CD4-positive, alpha-beta T cell (primary cell): ENCODE measurements at regions not wholly inside any gene's neighbourhood (a gene's known extent, or its start where the extent isn't known, plus 50 kb on each side); places are given as distances from the start of the nearest gene placed in this dataset.

Experiments
- ATAC-seq: fragments of 200-7000 bp; cut with Tn5 transposase; one replicate; pipeline ENCODE4 v1.10.0; 2022; ENCODE audit warnings: mild to moderate bottlenecking; ENCODE audit not compliant: poor library complexity
- CTCF ChIA-PET: fragments of 350-600 bp; sonication (Branson Sonifier 250); formaldehyde crosslinking; loops from one replicate; lab custom pipeline; 2021; ENCODE audit warnings: antibody characterized with exemption, inconsistent platforms; lab: Charles Lee
- POLR2A ChIA-PET: fragments of 350-600 bp; sonication (Branson Sonifier 250); formaldehyde crosslinking; loops from one replicate; lab custom pipeline; 2021; ENCODE audit warnings: antibody characterized with exemption, inconsistent platforms; lab: Charles Lee
- DNase-seq, 14 experiments: peaks; one replicate each; pipeline ENCODE4 v3.0.0-alpha.2; 2013 to 2020; ENCODE audit warnings: mixed read lengths in 2 of 14
- H3K27ac ChIP-seq, 2 donors: one replicate each; pipeline versions ENCODE4 v1.5.1 to v1.7.0; 2013; ENCODE audit warnings: low read length in 2 of 2, low read depth in 1 of 2, mild to moderate bottlenecking in 1 of 2
- H3K27me3 ChIP-seq, 2 experiments: 1 replicate in 1 of 2; 2 replicates in 1 of 2; pipeline versions ENCODE4 v1.6.1 to v1.7.0; 2013; ENCODE audit warnings: low read length in 2 of 2, control low read depth in 1 of 2, mild to moderate bottlenecking in 1 of 2, moderate library complexity in 1 of 2; ENCODE audit not compliant: insufficient read depth in 2 of 2, control insufficient read depth in 1 of 2
- H3K36me3 ChIP-seq: one replicate; pipeline ENCODE4 v1.6.1; 2013; ENCODE audit warnings: low read length, control low read depth; ENCODE audit not compliant: insufficient read depth
- H3K4me1 ChIP-seq: one replicate; pipeline ENCODE4 v1.6.1; 2013; ENCODE audit warnings: low read length, control low read depth; ENCODE audit not compliant: insufficient read depth
- H3K4me3 ChIP-seq: one replicate; pipeline ENCODE4 v1.5.1; 2013; ENCODE audit warnings: mild to moderate bottlenecking, low read length, moderate library complexity
- H3K9me3 ChIP-seq, 2 experiments: 1 replicate in 1 of 2; 2 replicates in 1 of 2; pipeline versions ENCODE4 v1.6.1 to v1.7.0; 2013; ENCODE audit warnings: low read length in 2 of 2, mild to moderate bottlenecking in 2 of 2, control low read depth in 1 of 2, moderate library complexity in 1 of 2; ENCODE audit not compliant: control insufficient read depth in 1 of 2, insufficient read depth in 1 of 2
- H3K27ac Mint-ChIP-seq: one replicate; pipeline ENCODE4 v1.8.0; 2020; ENCODE audit warnings: mixed read lengths
- H3K27me3 Mint-ChIP-seq: one replicate; pipeline ENCODE4 v1.8.0; 2021; ENCODE audit warnings: mixed read lengths
- H3K36me3 Mint-ChIP-seq: one replicate; pipeline ENCODE4 v1.8.0; 2021; ENCODE audit warnings: low read depth, mixed read lengths
- H3K4me1 Mint-ChIP-seq: one replicate; pipeline ENCODE4 v1.8.0; 2021; ENCODE audit warnings: low read depth, mixed read lengths
- H3K4me3 Mint-ChIP-seq: one replicate; pipeline ENCODE4 v1.8.0; 2020; ENCODE audit warnings: mild to moderate bottlenecking, mixed read lengths
- H3K9me3 Mint-ChIP-seq: one replicate; pipeline ENCODE4 v1.8.0; 2020; ENCODE audit warnings: mixed read lengths
- intact Hi-C, 2 experiments: fragments of 100-400 bp; cut with DNase I in 1 of 2; cut with micrococcal nuclease in 1 of 2; formaldehyde crosslinking; loops; one replicate each; pipeline versions ENCODE4 v1.15.1 to v1.9.0; 2023 to 2025; cut with DNase I, micrococcal nuclease
- TF ChIP-seq, protein P1 (sequence below): fragments of 200-600 bp; IDR thresholded peaks from one replicate; pipeline ENCODE4 v1.8.0; 2022; ENCODE audit warnings: antibody characterized with exemption, mild to moderate bottlenecking

DNA sequence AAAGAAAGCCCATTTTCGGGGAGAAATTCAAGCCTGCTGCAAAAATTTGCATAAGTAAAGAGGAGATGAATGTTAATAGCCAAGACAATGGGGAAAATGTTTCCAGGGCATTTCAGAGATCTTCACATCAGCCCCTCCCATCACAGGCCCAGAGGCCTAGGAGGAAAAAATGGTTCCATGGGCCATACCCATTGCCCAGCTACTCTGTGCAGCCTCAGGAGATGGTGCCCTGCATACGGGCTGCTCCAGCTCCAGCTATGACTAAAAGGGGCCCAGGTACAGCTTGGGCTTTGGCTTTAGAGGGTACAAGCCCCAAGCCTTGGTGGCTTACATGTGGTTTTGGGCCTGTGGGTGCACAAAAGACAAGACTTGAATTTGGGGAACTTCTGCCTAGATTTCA lies 168.0 kb upstream of the DIPK2B start:
- ChIA-PET CTCF (no interaction called here), POLR2A (interaction anchor here (0.5 kb wide), 1 partner anchor 196 kb away, joined by 3 read pairs; no protein-coding TSS in a partner anchor)
- DNase-seq (no peak), ATAC-seq (no peak)
- no peaks in the 10 kb centered on the region for H3K27me3 Mint-ChIP-seq
- H3K4me1 ChIP-seq, result no peaks in the 10 kb centered on the region
- peaks cover 9% of the 10 kb centered on the region for H3K36me3 Mint-ChIP-seq
- H3K9me3 ChIP-seq, result peaks cover 0 to 9% of the 10 kb centered on the region in 2 experiments
- no peaks in the 10 kb centered on the region for H3K36me3 ChIP-seq
- TF ChIP-seq, protein P1, sequence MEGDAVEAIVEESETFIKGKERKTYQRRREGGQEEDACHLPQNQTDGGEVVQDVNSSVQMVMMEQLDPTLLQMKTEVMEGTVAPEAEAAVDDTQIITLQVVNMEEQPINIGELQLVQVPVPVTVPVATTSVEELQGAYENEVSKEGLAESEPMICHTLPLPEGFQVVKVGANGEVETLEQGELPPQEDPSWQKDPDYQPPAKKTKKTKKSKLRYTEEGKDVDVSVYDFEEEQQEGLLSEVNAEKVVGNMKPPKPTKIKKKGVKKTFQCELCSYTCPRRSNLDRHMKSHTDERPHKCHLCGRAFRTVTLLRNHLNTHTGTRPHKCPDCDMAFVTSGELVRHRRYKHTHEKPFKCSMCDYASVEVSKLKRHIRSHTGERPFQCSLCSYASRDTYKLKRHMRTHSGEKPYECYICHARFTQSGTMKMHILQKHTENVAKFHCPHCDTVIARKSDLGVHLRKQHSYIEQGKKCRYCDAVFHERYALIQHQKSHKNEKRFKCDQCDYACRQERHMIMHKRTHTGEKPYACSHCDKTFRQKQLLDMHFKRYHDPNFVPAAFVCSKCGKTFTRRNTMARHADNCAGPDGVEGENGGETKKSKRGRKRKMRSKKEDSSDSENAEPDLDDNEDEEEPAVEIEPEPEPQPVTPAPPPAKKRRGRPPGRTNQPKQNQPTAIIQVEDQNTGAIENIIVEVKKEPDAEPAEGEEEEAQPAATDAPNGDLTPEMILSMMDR, result no peak
- no peak overlapping the region for H3K27ac ChIP-seq
- H3K9me3 Mint-ChIP-seq, result peaks cover 4% of the 10 kb centered on the region
- H3K4me3 Mint-ChIP-seq, result no peak overlapping the region
- no peaks in the 10 kb centered on the region for H3K4me1 Mint-ChIP-seq
- no peak overlapping the region for H3K4me3 ChIP-seq
- intact Hi-C loops, result no loop called here
- peaks cover 0 to 3% of the 10 kb centered on the region in 2 experiments for H3K27me3 ChIP-seq
- H3K27ac Mint-ChIP-seq, result no peak overlapping the region

DNA sequence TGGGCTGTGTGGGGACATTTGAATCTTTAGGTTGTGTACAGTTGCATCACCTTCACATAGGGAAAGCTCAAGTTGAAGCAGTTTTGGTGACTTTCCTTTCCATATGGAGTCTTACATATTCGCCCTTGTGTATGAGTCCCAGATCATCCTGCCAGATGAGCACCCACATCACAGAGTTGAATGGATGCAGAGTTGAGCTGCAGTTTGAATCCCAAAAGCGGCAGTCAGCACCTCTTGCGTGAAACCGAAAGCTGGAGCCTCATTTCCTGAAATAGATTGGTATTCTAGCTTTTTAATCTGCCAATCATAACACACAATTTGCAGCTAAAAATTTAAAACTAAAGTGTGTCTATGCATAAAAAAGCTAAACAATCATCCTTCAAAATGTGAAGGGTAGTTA lies 162.9 kb upstream of the DIPK2B start:
- Histone ChIP-seq H3K9me3 (peaks cover 0 to under 1% of the 10 kb centered on the region in 2 experiments), H3K4me1 (no peaks in the 10 kb centered on the region), H3K27me3 (peaks cover 0 to 3% of the 10 kb centered on the region in 2 experiments), H3K36me3 (no peaks in the 10 kb centered on the region), H3K4me3 (no peak overlapping the region), H3K27ac (no peak overlapping the region)
- no peaks in the 10 kb centered on the region for H3K27me3 Mint-ChIP-seq
- ChIA-PET CTCF (no interaction called here), POLR2A (no interaction called here)
- peaks cover 4% of the 10 kb centered on the region for H3K9me3 Mint-ChIP-seq
- no peak for ATAC-seq
- no peak overlapping the region for H3K4me3 Mint-ChIP-seq
- TF ChIP-seq, protein P1, result no peak
- no peaks in the 10 kb centered on the region for H3K4me1 Mint-ChIP-seq
- no peak for DNase-seq
- intact Hi-C loops, result no loop called here
- H3K36me3 Mint-ChIP-seq, result peaks cover 9% of the 10 kb centered on the region
- no peak overlapping the region for H3K27ac Mint-ChIP-seq

DNA sequence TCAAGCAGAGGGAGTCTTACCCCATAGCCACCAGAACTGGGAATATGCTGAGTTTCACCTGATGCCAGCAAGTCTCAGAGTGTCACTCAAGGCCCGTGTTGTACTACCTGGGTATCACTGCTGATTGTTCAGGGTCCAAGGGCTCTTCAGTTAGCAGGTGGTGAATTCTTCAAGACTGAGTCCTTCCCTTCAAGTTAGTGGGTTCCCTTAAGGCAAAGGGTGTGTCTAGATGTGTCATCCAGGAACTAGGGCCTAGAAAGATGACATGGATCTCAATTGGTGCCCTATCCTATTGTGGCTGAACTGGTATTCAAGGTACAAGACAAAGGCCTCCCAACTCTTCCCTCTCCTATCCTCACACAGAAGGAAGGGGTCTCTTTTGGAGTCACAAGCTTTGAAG lies 159.9 kb upstream of the DIPK2B start:
- Histone ChIP-seq H3K9me3 (no peaks in the 10 kb centered on the region), H3K4me1 (no peaks in the 10 kb centered on the region), H3K4me3 (no peak overlapping the region), H3K27ac (no peak overlapping the region), H3K36me3 (no peaks in the 10 kb centered on the region), H3K27me3 (peaks cover 0 to 3% of the 10 kb centered on the region in 2 experiments)
- no peaks in the 10 kb centered on the region for H3K9me3 Mint-ChIP-seq
- no peak overlapping the region for H3K27ac Mint-ChIP-seq
- H3K4me3 Mint-ChIP-seq, result no peak overlapping the region
- H3K27me3 Mint-ChIP-seq, result no peaks in the 10 kb centered on the region
- ATAC-seq (no peak), DNase-seq (no peak)
- ChIA-PET POLR2A (no interaction called here), CTCF (no interaction called here)
- H3K36me3 Mint-ChIP-seq, result no peaks in the 10 kb centered on the region
- intact Hi-C loops, result no loop called here
- H3K4me1 Mint-ChIP-seq, result no peaks in the 10 kb centered on the region
- TF ChIP-seq, protein P1, result no peak
